Liver (tissue), 8 donors: ENCODE measurements at regions not wholly inside any gene's neighbourhood (a gene's known extent, or its start where the extent isn't known, plus 50 kb on each side); places are given as distances from the start of the nearest gene placed in this dataset.

ENCODE experiments used
- DNase-seq: peaks from one replicate; pipeline ENCODE4 v3.0.0-alpha.2; 2017; ENCODE audit warnings: low spot score
- H3K27ac ChIP-seq, 2 donors: one replicate each; pipeline ENCODE4 v1.7.0; 2013; ENCODE audit warnings: inconsistent platforms in 2 of 2, low read length in 2 of 2, control low read depth in 1 of 2, low read depth in 1 of 2, mild to moderate bottlenecking in 1 of 2
- H3K27me3 ChIP-seq, 4 donors: one replicate each; pipeline versions ENCODE4 v1.6.1 to v1.7.0; 2013; ENCODE audit warnings: low read length in 3 of 4, inconsistent platforms in 1 of 4, mild to moderate bottlenecking in 1 of 4, moderate library complexity in 1 of 4; ENCODE audit not compliant: control insufficient read depth in 4 of 4, insufficient read depth in 4 of 4
- H3K36me3 ChIP-seq, 4 donors: one replicate each; pipeline versions ENCODE4 v1.6.1 to v1.7.0; 2013; ENCODE audit warnings: low read length in 3 of 4, mild to moderate bottlenecking in 3 of 4, low read depth in 1 of 4, moderate library complexity in 1 of 4; ENCODE audit not compliant: control insufficient read depth in 4 of 4, insufficient read depth in 3 of 4
- H3K4me1 ChIP-seq, 4 donors: one replicate each; pipeline versions ENCODE4 v1.6.1 to v1.7.0; 2013; ENCODE audit warnings: low read length in 3 of 4, mild to moderate bottlenecking in 3 of 4, moderate library complexity in 1 of 4; ENCODE audit not compliant: control insufficient read depth in 4 of 4, insufficient read depth in 4 of 4
- H3K4me3 ChIP-seq, 3 donors: one replicate each; pipeline versions ENCODE4 v1.6.1 to v1.7.0; 2013; ENCODE audit warnings: low read length in 3 of 3, control low read depth in 1 of 3, low read depth in 1 of 3, mild to moderate bottlenecking in 1 of 3
- H3K9ac ChIP-seq, 2 donors: one replicate each; pipeline ENCODE4 v1.7.0; 2013; ENCODE audit warnings: low read length in 2 of 2, mild to moderate bottlenecking in 2 of 2, moderate library complexity in 2 of 2, control low read depth in 1 of 2, low read depth in 1 of 2
- H3K9me3 ChIP-seq, 4 donors: one replicate each; pipeline versions ENCODE4 v1.6.1 to v1.7.0; 2013; ENCODE audit warnings: low read length in 3 of 4; ENCODE audit not compliant: control insufficient read depth in 4 of 4
- ATF3 ChIP-seq: IDR thresholded peaks from 2 replicates; pipeline ENCODE4 v1.6.1; 2016; ENCODE audit warnings: antibody characterized with exemption
- EGR1 ChIP-seq, 2 donors: IDR thresholded peaks; 2 replicates each; pipeline ENCODE4 v1.6.1; 2016 to 2018; ENCODE audit warnings: antibody characterized with exemption in 2 of 2, low read depth in 2 of 2
- FOXA1 ChIP-seq: IDR thresholded peaks from 2 replicates; pipeline ENCODE4 v1.6.1; 2016; ENCODE audit warnings: antibody characterized with exemption
- FOXA2 ChIP-seq: IDR thresholded peaks from 2 replicates; pipeline ENCODE4 v1.6.1; 2016; ENCODE audit warnings: antibody characterized with exemption
- GABPA ChIP-seq, 2 donors: IDR thresholded peaks in 1 of 2; conservative IDR thresholded peaks in 1 of 2; 2 replicates each; pipeline ENCODE4 v1.6.1; 2016; ENCODE audit warnings: antibody characterized with exemption in 2 of 2, mild to moderate bottlenecking in 1 of 2, moderate library complexity in 1 of 2
- HNF4A ChIP-seq, 2 donors: conservative IDR thresholded peaks; 2 replicates each; pipeline ENCODE4 v1.6.1; 2016; ENCODE audit warnings: antibody characterized with exemption in 2 of 2, mild to moderate bottlenecking in 2 of 2
- HNF4G ChIP-seq: IDR thresholded peaks from 2 replicates; pipeline ENCODE4 v1.6.1; 2016; ENCODE audit warnings: antibody characterized with exemption
- JUND ChIP-seq, 2 donors: IDR thresholded peaks; 2 replicates each; pipeline ENCODE4 v1.6.1; 2016; ENCODE audit warnings: antibody characterized with exemption in 2 of 2
- NR2F2 ChIP-seq: IDR thresholded peaks from 2 replicates; pipeline ENCODE4 v1.6.1; 2016; ENCODE audit warnings: antibody characterized with exemption
- RAD21 ChIP-seq, 2 donors: IDR thresholded peaks; 2 replicates each; pipeline ENCODE4 v1.6.1; 2016; ENCODE audit warnings: antibody characterized with exemption in 2 of 2, mild to moderate bottlenecking in 2 of 2
- RXRA ChIP-seq, 2 donors: IDR thresholded peaks; 2 replicates each; pipeline ENCODE4 v1.6.1; 2017 to 2018; ENCODE audit warnings: antibody characterized with exemption in 2 of 2, mild to moderate bottlenecking in 1 of 2
- SP1 ChIP-seq: IDR thresholded peaks from 2 replicates; pipeline ENCODE4 v1.6.1; 2018; ENCODE audit warnings: antibody characterized with exemption, mild to moderate bottlenecking
- TAF1 ChIP-seq: conservative IDR thresholded peaks from 2 replicates; pipeline ENCODE4 v1.6.1; 2016; ENCODE audit warnings: antibody characterized with exemption, mild to moderate bottlenecking
- YY1 ChIP-seq: IDR thresholded peaks from 2 replicates; pipeline ENCODE4 v1.6.1; 2016; ENCODE audit warnings: antibody characterized with exemption, mild to moderate bottlenecking
- WGBS: extraction: QIAGEN DNeasy Blood & Tissue Kit; methylation state at CpG from one replicate; pipeline ENCODE4 v1.1.7; 2013; 5-methylcytosine and 5-hydroxymethylcytosine counted together
- TF ChIP-seq, protein P1 (sequence below): IDR thresholded peaks from 2 replicates; pipeline ENCODE4 v1.6.1; 2016; ENCODE audit warnings: antibody characterized with exemption
- TF ChIP-seq, protein P2 (sequence below): IDR thresholded peaks from 2 replicates; pipeline ENCODE4 v1.6.1; 2016; ENCODE audit warnings: antibody characterized with exemption, mild to moderate bottlenecking
- TF ChIP-seq, protein P3 (sequence below): IDR thresholded peaks from 2 replicates; pipeline ENCODE4 v1.6.1; 2016; ENCODE audit warnings: antibody characterized with exemption
- TF ChIP-seq, protein P4 (sequence below): fragments of 150-350 bp; IDR thresholded peaks from 2 replicates; pipeline ENCODE4 v1.5.1; 2017; ENCODE audit warnings: improper control_type of control experiment, low read depth, low read length; ENCODE audit not compliant: missing input control
- donor health status: healthy.
- donor health status: healthy.
- donor health status: healthy.
- donor health status: healthy.
- donor health status: healthy.

- peaks cover 0 to 2% (median 0%) of the 10 kb centered on the region in 4 donors for H3K27me3 ChIP-seq
- H3K4me1 ChIP-seq = peaks cover 0 to 4% (median 0%) of the 10 kb centered on the region in 4 donors
- H3K9ac ChIP-seq = no peak overlapping the region
- no peaks in the 10 kb centered on the region for H3K36me3 ChIP-seq
- no peak for DNase-seq
- no peak overlapping the region for H3K4me3 ChIP-seq
- TF ChIP-seq FOXA2 (no peak), TAF1 (no peak), GABPA (IDR thresholded peaks at IDR 0.05 in 1 of 2, conservative IDR thresholded peaks at IDR 0.05 in 1 of 2) (no peak), EGR1 (IDR thresholded peaks at IDR 0.05; ENCODE audit: low read depth in 2 of 2) (no peak), FOXA1 (no peak), YY1 (no peak), HNF4A (conservative IDR thresholded peaks at IDR 0.05) (no peak), JUND (IDR thresholded peaks at IDR 0.05) (no peak), RAD21 (IDR thresholded peaks at IDR 0.05) (no peak), SP1 (no peak), RXRA (IDR thresholded peaks at IDR 0.05) (no peak), HNF4G (no peak), NR2F2 (no peak), ATF3 (no peak)
- TF ChIP-seq, protein P1, sequence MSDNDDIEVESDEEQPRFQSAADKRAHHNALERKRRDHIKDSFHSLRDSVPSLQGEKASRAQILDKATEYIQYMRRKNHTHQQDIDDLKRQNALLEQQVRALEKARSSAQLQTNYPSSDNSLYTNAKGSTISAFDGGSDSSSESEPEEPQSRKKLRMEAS = no peak
- TF ChIP-seq, protein P2, sequence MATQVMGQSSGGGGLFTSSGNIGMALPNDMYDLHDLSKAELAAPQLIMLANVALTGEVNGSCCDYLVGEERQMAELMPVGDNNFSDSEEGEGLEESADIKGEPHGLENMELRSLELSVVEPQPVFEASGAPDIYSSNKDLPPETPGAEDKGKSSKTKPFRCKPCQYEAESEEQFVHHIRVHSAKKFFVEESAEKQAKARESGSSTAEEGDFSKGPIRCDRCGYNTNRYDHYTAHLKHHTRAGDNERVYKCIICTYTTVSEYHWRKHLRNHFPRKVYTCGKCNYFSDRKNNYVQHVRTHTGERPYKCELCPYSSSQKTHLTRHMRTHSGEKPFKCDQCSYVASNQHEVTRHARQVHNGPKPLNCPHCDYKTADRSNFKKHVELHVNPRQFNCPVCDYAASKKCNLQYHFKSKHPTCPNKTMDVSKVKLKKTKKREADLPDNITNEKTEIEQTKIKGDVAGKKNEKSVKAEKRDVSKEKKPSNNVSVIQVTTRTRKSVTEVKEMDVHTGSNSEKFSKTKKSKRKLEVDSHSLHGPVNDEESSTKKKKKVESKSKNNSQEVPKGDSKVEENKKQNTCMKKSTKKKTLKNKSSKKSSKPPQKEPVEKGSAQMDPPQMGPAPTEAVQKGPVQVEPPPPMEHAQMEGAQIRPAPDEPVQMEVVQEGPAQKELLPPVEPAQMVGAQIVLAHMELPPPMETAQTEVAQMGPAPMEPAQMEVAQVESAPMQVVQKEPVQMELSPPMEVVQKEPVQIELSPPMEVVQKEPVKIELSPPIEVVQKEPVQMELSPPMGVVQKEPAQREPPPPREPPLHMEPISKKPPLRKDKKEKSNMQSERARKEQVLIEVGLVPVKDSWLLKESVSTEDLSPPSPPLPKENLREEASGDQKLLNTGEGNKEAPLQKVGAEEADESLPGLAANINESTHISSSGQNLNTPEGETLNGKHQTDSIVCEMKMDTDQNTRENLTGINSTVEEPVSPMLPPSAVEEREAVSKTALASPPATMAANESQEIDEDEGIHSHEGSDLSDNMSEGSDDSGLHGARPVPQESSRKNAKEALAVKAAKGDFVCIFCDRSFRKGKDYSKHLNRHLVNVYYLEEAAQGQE = no peak
- TF ChIP-seq, protein P3, sequence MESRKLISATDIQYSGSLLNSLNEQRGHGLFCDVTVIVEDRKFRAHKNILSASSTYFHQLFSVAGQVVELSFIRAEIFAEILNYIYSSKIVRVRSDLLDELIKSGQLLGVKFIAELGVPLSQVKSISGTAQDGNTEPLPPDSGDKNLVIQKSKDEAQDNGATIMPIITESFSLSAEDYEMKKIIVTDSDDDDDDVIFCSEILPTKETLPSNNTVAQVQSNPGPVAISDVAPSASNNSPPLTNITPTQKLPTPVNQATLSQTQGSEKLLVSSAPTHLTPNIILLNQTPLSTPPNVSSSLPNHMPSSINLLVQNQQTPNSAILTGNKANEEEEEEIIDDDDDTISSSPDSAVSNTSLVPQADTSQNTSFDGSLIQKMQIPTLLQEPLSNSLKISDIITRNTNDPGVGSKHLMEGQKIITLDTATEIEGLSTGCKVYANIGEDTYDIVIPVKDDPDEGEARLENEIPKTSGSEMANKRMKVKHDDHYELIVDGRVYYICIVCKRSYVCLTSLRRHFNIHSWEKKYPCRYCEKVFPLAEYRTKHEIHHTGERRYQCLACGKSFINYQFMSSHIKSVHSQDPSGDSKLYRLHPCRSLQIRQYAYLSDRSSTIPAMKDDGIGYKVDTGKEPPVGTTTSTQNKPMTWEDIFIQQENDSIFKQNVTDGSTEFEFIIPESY = no peak
- TF ChIP-seq, protein P4, sequence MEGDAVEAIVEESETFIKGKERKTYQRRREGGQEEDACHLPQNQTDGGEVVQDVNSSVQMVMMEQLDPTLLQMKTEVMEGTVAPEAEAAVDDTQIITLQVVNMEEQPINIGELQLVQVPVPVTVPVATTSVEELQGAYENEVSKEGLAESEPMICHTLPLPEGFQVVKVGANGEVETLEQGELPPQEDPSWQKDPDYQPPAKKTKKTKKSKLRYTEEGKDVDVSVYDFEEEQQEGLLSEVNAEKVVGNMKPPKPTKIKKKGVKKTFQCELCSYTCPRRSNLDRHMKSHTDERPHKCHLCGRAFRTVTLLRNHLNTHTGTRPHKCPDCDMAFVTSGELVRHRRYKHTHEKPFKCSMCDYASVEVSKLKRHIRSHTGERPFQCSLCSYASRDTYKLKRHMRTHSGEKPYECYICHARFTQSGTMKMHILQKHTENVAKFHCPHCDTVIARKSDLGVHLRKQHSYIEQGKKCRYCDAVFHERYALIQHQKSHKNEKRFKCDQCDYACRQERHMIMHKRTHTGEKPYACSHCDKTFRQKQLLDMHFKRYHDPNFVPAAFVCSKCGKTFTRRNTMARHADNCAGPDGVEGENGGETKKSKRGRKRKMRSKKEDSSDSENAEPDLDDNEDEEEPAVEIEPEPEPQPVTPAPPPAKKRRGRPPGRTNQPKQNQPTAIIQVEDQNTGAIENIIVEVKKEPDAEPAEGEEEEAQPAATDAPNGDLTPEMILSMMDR = no peak
- H3K9me3 ChIP-seq = no peaks in the 10 kb centered on the region
- 57% methylated on average over 6 of the region's 6 CpGs for whole genome bisulfite sequencing
- H3K27ac ChIP-seq = no peak overlapping the region
These were observed 143.4 kb upstream of the APC start for GRCh38 chr5:112594095-112594850.
